ENCODE measurements at regions not wholly inside any gene's neighbourhood (a gene's known extent, or its start where the extent isn't known, plus 50 kb on each side); places are given as distances from the start of the nearest gene placed in this dataset.

GRCh38 chr12:59044791-59045190 lies 124.5 kb upstream of the LRIG3 start:
- TF ChIP-seq CTCF (conservative IDR thresholded peaks at IDR 0.05) (no peak), ZFX (IDR thresholded peaks at IDR 0.05) (no peak)
